OCI-LY7 (cell line): ENCODE measurements at regions not wholly inside any gene's neighbourhood (a gene's known extent, or its start where the extent isn't known, plus 50 kb on each side); places are given as distances from the start of the nearest gene placed in this dataset.
A peak's percentile ranks its signal among the peaks of the same experiment; 100 is the strongest.

Experiments
- EZH2phosphoT487 ChIP-seq: fragments of 200-600 bp; sonication (generic); IDR thresholded peaks from 2 replicates; pipeline ENCODE4 v1.6.1; 2018; ENCODE audit warnings: low read depth, borderline replicate concordance, mild to moderate bottlenecking, mixed run types, antibody characterized with exemption, low read length, moderate library complexity, mixed read lengths
- TF ChIP-seq, protein P1 (sequence below): fragments of 200-600 bp; sonication (generic); conservative IDR thresholded peaks from 2 replicates; pipeline ENCODE4 v1.5.1; 2014; ENCODE audit warnings: mild to moderate bottlenecking, antibody characterized with exemption, low read length, moderate library complexity, mixed read lengths

DNA sequence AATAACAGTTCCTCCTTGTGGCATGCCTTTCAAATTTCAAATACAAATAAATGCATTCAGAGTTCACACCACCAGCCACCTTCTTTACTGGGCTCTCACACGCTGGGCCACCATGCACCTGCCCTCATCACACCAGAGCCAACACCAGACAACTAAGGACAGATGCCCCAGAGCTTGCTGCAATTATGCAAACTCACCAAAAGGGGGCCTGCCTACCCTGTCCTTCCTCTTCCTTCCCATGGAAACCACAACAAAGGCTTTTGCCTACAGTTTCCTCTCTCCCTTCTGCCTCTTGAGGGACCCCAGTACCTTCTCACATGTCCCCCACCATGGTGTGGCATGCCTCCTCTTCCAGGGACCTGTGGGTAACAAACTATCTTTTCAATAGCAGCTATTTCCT is 1333.9 kb upstream of the TENM3 start:
- TF ChIP-seq, protein P1, sequence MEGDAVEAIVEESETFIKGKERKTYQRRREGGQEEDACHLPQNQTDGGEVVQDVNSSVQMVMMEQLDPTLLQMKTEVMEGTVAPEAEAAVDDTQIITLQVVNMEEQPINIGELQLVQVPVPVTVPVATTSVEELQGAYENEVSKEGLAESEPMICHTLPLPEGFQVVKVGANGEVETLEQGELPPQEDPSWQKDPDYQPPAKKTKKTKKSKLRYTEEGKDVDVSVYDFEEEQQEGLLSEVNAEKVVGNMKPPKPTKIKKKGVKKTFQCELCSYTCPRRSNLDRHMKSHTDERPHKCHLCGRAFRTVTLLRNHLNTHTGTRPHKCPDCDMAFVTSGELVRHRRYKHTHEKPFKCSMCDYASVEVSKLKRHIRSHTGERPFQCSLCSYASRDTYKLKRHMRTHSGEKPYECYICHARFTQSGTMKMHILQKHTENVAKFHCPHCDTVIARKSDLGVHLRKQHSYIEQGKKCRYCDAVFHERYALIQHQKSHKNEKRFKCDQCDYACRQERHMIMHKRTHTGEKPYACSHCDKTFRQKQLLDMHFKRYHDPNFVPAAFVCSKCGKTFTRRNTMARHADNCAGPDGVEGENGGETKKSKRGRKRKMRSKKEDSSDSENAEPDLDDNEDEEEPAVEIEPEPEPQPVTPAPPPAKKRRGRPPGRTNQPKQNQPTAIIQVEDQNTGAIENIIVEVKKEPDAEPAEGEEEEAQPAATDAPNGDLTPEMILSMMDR: peak; percentile 56
- TF ChIP-seq EZH2phosphoT487: no peak
